Cardiac fibroblast (primary cell): ENCODE measurements at regions not wholly inside any gene's neighbourhood (a gene's known extent, or its start where the extent isn't known, plus 50 kb on each side); places are given as distances from the start of the nearest gene placed in this dataset.
"Not testable (repeated sequence)": the region's sequence is repeated elsewhere in the genome, so short reads cannot be mapped to it uniquely, and the experiment has no call there.

ENCODE experiments used
- DNase-seq, 2 donors: peaks; one replicate each; pipeline versions ENCODE4 v3.0.0 to v3.0.0-alpha.2; 2010; ENCODE audit warnings: low read depth in 2 of 2
- H3K4me3 ChIP-seq, 2 donors: replicated peaks in 1 of 2; 1 replicate in 1 of 2; 2 replicates in 1 of 2; pipeline ENCODE4 v1.5.1; 2011; ENCODE audit warnings: low read depth in 2 of 2, low read length in 2 of 2, mild to moderate bottlenecking in 2 of 2, moderate library complexity in 1 of 2
- TF ChIP-seq, protein P1 (sequence below): IDR thresholded peaks from one replicate; pipeline ENCODE4 v1.5.1; 2011; ENCODE audit warnings: low read depth, mild to moderate bottlenecking, low read length, inconsistent platforms

DNA sequence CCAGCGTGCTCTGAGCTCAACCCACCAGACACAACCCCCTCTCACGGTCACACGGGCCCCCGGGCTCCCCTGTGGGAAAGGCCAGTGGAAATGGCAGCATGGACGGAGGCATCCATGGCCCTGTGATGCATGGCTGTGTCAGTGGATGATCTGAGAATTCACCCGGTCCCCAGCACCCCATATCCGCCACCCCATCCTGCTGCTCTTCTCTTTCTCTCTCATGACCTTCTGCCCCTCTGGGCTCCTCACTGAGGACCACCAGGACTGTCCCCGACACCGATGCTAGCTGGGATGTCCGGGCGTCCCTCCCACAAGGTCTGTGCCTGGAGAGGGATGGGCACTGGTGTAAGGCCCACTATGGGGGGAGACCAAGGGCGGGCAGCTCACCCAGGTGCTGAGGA is 282.2 kb downstream of the ADGRD1 start:
- DNase-seq, result no peak
- H3K4me3 ChIP-seq, result no peak overlapping the region
- TF ChIP-seq, protein P1, sequence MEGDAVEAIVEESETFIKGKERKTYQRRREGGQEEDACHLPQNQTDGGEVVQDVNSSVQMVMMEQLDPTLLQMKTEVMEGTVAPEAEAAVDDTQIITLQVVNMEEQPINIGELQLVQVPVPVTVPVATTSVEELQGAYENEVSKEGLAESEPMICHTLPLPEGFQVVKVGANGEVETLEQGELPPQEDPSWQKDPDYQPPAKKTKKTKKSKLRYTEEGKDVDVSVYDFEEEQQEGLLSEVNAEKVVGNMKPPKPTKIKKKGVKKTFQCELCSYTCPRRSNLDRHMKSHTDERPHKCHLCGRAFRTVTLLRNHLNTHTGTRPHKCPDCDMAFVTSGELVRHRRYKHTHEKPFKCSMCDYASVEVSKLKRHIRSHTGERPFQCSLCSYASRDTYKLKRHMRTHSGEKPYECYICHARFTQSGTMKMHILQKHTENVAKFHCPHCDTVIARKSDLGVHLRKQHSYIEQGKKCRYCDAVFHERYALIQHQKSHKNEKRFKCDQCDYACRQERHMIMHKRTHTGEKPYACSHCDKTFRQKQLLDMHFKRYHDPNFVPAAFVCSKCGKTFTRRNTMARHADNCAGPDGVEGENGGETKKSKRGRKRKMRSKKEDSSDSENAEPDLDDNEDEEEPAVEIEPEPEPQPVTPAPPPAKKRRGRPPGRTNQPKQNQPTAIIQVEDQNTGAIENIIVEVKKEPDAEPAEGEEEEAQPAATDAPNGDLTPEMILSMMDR, result no peak

DNA sequence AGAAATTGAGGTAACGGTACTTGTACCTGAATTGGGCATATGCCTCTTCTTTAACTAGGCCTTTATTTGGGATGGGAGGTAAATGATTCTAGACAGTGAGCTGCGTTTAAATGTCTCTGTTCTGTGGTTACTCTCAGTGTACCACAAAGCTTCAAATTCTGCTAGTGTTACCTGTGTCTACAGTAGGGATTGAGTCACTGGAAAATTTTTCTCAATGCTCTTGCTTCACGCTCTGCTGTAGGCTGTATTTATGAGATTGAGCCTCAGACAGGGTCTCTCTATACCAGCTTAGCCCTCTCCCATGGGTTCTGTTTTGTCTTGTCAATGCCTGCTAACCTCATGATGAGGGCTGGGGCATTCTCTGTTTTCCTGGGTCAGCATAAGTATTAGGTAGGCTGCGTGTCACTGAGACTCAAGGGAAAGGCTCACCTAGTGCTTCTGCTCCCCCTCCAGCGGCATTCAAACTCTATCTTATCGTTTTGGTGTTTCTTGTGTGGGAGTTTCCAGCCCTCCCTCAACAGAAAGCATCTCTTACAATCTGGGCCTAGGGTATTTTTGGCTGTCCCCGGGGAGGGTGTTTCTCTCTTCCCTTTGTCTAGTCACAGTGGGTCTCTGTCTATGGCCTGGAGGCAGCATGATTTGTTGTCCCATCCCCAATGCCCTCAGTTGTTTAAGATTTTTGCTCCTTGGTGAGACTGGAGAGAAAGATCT is 285.8 kb downstream of the ADGRD1 start:
- no peak overlapping the region for H3K4me3 ChIP-seq
- no peak for DNase-seq

DNA sequence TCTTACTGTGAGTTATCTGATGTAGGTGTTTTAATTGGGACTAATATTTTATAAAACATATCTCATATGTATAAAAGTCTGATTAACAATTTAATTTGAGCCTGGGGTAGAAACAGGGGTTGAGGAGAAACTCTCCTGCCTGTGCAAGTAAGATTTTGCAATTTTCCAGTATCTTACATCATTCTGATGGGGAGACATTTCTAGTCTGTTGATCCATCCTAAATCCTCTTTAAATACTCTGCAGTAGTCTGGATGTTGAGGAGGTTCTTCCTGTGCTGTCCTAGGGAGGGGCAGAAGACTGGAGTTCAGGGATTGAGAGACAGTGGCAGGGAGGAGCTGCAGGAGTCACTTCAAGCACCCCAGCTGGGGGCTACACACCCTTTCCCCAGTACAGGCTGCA is 287.8 kb downstream of the ADGRD1 start:
- no peak overlapping the region for H3K4me3 ChIP-seq
- no peak for DNase-seq
- TF ChIP-seq, protein P1, result no peak

More for the DNA sequence above, 285.8 kb downstream of the ADGRD1 start:
- TF ChIP-seq, protein P1, result no peak

DNA sequence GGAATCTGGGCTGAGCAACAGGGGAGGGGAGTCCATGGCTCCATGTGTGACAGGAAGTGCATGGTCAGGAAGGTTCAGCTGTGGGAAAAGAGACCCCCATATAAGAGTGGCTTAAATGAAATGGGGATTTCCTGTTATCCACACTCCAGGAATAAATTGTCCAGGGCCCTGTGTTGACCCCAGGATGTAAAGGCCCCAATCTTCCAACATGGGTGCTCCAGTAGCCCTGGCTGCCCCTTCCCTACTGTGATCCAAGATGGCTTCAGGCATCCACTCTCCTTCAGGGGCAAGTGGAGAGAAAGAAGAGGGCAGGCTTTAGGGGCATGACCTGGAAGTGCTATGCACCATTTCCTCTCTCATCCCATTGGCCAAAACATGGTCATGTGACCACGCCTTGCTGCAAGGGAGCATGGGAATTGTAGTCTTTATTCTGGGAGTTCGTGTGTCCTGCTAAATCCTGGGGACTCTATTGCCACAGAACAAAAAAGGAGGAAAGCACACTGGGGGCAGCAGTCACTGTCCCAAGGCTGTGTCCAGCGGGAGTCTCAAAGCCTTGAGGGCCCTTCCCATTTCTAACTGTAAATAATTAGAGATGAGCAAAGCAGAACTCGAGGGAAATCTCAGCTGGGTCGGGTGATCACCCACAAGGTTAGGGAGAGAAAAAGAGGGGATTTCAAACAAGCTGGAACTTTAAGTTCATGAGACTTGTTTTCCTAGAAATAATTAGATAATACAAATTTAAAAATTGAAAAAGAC is 289.2 kb downstream of the ADGRD1 start:
- TF ChIP-seq, protein P1, result no peak
- H3K4me3 ChIP-seq, result no peak overlapping the region
- DNase-seq, result no peak

DNA sequence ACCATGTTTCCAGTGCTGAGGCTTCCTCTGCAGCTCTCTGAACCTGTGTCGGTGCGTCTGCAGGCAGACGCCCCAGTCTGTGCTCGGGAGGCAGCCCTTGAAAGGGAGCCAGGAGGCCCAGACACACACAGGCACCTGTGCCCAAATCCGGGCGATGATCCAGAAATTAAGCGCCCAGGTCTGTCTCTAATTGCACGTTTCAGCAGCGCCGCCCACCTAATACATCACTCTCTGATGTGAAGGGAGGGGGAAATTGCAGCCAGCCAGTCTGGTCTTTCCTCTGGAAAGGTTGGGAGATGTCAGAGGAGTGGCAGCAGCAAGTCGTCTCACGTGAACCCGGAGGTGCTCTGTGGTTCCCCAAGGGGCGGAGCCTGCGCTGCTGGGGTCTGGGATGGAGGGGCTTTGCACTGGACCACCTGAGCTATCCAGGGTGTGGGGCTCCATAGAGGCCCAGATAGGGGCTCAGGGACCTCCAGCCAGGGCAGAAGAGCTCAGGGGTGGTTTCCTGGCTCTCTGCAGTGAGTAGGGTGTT is 290.5 kb downstream of the ADGRD1 start:
- H3K4me3 ChIP-seq, DNase-seq: not testable (repeated sequence)

DNA sequence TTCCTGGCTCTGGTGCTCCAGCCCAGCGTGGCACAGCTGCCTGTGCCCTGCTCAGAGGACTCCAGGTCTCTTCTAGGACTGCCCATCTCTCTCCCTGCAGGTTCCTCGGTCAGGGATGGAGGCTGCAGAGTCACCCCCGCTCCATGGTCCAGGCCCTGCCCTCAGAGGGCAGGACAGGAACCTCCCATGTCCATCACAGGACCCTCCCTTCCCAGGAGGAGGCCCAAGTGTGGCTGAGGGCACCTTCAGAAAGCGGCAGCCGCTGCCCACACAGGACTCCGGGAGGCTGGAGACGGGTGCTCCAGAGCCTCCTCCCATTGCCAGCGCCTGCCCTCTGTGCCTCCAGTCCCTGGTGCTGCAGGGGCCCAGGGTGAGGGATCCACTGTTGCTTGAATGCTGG is 291.5 kb downstream of the ADGRD1 start:
- not testable (repeated sequence) for H3K4me3 ChIP-seq, DNase-seq

DNA sequence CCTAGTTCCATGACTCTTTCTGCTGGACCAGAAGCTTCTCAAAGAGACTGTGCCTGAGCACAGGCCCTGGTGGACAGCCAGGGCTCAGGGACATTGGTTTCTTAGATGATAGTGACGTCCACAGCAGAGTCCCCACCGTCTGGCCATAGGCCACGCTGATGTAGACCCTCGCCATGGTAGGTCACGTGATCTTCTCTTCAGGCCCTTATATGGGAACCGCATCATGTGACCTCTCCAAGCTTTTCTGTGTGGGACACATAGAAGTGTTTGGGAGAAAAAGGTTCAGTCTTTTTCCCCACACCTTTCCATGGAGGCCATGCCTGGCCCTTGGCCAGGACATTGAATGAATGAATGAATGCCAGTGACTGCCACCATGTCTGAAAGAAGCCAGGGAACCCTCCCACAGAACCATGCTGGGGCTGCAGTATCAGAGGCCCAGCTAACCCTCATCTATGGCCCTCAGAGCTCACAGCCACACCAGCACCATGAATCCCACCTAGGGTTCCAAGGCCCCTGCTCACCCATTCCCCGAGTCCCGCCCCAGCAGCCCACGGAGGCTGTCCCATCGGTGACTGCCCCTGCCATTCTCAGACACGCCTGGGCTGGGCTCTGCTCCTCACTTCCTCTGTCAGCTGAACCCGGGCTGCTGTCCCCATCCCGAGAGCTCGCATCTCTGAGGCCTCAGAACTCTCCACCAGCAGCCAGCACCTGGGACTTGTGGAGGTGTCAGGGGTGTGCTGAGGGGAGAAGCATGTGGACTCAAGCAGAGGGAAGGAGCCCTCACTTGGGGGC is 292.1 kb downstream of the ADGRD1 start:
- DNase-seq, result no peak
- no peak overlapping the region for H3K4me3 ChIP-seq

DNA sequence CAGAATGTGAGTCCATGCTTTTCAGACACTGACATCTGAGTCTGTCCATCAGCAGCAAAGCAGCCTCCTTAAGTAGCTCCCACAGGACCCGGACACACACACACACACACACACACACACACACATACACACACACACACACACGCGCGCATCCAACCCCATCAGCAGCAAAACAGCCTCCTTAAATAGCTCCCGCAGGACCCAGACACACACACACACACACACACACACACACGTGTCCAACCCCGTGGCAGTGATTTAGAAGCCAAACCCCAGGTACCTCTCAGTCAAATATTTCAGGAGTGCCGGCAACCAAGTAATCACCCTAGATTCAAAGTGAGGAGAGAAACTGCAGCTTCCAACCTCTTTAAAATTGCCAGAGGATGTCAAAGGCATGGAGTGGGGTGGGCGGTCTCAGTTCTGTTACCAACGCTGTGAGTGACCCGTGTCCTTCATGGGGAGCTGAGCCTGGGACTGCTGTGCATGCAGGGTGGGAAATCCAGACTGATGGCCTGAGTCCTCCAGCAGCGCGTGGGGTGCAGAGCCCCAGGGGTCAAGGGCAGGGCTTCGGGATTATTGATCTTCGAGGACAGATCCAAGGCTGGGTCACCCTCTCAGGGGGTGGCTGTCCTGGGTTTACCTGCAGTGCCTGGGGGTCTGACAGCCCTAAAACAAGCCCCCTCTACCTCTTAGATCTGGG is 293.5 kb downstream of the ADGRD1 start:
- H3K4me3 ChIP-seq, DNase-seq: not testable (repeated sequence)

More for the DNA sequence above, 292.1 kb downstream of the ADGRD1 start:
- TF ChIP-seq, protein P1, result no peak

DNA sequence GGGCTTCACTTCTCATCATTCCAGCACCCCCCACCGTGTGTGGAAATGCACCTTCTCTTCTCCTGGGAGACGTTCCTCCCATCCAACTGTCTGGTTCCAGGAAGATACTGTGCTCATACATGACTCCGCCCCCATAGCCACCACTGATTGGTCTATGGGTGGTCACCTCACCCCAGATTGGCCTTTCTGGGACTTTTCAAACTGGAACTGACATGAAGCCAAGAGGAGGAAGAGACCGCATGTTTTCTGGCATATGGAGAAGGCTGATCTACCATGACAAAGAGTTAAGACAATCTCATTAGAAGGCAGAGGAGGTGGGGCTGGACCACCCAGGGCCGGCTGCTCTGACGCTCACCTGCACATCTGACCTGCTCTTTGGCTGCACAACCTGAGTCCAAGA is 294.2 kb downstream of the ADGRD1 start:
- DNase-seq, H3K4me3 ChIP-seq: not testable (repeated sequence)
